Bone marrow (tissue), 2 donors: ENCODE measurements at regions not wholly inside any gene's neighbourhood (a gene's known extent, or its start where the extent isn't known, plus 50 kb on each side); places are given as distances from the start of the nearest gene placed in this dataset.

Experiments used
- DNase-seq, 2 donors: peaks; one replicate each; lab custom pipeline; 2025; lab: John Stamatoyannopoulos, UW

DNA sequence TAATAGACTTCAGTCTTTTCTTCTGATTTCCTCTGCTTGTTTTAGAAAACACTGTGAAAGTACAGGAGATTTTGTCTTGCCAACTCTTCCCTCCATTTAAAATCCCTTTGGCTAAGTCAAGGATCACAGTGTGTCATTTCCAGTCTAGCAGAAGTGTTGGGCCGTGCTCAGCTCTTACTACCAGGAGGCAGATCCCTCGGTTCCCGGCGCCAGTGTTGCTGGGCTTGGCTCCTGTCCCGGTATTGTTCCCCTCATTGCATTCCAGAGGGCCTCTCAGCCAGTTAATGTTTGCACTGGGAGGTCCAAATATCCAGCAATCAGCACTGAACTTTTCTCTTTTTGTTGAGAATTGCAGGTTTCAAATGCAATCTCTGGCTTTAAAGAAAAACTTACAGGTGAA lies 612.1 kb upstream of the MGMT start:
- no peak for DNase-seq

DNA sequence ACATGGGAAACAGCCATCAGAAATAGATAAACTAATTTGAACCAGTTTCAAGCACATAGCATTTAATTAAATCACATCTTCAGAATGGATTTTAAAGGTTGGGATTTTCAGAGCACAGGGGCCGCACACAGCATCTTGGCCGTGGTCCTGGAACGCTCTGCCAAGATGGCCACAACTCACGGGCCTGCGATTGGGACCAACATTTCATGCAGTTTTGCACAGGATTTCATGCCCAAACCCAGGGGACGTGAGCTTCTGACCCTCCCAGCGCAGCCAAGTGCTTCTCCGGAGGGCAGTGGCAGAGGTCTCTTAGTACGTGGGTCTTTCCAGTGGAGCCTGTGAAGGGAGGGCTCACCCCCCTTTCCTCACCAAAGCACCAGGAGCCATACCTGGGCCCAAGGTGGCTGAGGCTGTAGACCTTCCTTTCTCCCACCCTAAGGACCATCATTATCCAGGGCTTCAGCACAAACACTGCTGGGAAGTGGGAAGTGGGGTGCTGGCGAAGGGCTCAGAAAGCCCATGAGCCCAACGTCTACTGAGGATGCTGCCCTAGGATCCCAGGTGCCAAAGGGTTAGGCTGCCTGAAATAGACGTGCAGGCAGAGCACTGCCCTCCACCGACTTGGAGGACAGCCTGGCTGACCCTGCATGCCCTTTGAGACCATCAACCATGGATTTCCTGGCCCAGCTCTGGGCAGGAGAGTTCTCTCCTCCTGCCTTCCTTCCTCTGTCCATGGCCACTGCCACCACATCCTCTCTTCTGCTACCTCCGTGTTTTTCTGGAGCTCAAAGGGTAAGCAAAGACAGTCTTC lies 611.2 kb upstream of the MGMT start:
- no peak for DNase-seq

- DNase-seq, result no peak
These were observed 607.2 kb upstream of the MGMT start for GRCh38 chr10:128859738-128860386.

GRCh38 chr10:128860574-128860973 lies 606.5 kb upstream of the MGMT start:
- no peak for DNase-seq

DNA sequence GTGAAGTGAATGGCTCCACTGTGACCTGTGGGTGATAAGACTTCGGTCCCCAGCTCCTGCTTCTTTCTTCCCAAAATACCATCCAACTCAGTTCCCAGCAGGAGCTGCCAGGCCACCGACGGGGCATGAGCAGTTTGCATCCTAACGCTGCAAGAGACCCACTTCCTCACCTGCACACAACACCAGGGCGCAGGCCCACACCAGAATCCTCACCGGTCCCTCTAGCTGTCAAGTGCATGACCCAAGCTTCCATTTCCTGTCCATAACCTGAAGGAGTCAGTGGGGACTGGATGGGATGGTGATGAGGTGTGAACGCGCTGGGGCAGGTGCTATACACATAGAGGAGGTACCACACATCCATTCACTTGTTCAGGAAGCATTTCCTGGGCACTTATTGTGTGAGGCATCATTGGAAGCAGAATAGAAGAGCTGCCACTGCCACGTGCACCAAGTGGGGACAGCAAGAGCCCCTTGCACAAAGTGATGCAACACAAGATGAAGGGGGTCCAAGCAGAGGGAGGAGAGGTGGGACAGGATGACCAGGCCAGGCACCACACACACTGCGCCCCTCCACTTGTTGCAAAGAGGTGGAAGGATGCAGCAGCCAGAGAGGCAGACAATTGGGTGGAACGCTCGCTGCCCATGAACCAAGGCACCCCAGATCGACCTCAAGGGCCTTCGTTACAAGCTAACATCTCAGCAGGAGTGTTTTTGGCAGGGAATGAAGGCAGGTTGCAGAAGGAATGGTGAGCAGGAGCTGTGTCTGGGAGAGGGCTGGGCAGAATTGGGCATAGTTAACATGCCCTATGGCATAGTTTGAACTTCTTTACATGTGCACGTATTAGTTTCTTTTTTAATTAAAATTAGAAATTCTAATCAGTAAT lies 605.8 kb upstream of the MGMT start:
- no peak for DNase-seq

DNA sequence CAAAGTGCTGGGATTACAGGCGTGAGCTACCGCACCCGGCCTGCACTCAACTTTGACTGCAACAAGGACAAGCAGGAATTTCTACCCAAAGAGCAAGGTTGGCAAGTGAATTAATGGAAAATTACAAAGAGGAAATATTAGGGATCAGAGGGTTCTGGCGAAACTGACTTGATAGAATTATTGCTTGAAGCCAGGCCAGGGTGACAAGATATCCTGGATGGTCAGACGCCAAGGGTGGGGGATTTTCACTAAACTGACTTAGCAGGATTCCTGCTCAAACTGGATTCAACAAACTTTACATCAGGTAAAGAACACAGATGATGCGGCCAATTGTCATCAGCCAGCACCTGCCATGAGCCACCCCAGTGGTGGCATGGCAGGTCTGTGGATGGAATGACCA lies 603.6 kb upstream of the MGMT start:
- no peak for DNase-seq

GRCh38 chr10:128863823-128864405 lies 603.1 kb upstream of the MGMT start:
- no peak for DNase-seq

GRCh38 chr10:128864554-128865295 lies 602.3 kb upstream of the MGMT start:
- no peak for DNase-seq

DNA sequence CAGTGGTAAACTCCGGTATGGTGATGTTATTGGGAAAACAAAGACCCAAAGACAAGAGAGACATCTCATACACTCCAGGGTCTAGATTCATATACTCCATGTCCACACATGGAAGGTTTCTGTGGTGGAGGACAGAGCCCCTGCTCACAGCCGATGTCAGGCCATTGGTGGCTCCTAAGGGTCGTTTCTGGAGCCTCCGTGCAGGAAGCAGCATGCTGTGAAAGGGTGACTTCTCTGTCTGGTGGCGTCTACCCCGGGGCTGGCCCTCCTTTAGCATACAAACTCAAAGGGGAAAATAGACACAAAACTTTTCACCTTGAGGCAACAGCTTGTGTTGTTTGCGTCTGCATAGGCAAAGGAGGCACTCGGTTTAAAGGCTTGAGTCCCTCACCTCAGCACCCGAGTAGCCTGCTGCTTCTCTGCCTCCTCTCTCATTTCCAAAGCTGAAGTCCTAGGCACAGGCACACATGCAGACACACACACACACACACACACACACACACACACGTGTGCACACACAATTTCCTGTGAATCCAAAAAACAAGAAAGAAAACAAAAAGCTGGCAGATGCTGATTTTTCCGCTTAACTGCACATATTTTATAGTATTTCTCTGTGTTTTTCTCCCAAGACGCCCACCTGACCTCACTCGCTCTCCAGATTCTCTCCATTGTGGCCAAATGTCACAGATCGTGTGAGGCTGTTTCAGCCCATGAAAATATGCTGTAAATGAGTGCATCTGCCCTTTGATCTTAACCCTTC lies 601.4 kb upstream of the MGMT start:
- DNase-seq, result no peak

DNA sequence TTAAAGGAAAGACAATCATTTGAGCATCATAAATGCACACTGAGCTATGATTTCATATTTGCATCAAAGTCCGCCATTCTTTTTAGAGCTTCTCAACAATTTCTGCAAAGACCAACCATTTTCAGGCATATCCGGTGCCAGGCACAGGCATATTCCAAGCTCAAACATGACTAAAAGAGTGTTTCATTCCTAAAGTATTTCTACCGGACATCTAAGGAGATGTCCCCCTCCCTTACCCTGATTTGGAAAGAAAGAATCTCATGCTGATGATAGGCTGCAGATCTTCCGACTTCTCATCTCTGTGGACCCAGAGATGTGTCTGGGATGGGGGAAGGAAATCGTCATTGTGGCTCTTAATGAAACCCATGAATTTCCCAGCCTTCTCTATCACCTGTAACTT lies 600.5 kb upstream of the MGMT start:
- DNase-seq, result no peak

- no peak for DNase-seq
These were observed 599.8 kb upstream of the MGMT start for GRCh38 chr10:128867210-128867609.

DNA sequence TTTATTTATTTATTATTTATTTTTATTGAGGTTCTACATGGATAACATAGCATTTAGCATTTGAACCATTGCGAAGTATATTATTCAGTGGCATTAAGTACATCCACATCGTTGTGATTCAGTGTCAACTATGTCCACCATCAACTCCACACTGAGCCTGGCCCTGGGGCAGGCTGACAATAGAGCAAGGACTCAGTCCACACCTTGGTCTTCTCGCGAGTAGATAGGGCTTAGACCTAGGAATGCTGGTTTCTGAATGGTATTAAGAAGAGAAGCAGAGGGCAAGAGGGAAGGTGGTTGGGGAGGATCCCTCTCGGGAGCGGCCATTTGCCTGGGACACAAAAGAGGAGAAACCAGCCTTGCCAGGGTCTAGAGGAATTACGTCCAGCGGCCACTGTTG lies 599.2 kb upstream of the MGMT start:
- DNase-seq, result no peak

DNA sequence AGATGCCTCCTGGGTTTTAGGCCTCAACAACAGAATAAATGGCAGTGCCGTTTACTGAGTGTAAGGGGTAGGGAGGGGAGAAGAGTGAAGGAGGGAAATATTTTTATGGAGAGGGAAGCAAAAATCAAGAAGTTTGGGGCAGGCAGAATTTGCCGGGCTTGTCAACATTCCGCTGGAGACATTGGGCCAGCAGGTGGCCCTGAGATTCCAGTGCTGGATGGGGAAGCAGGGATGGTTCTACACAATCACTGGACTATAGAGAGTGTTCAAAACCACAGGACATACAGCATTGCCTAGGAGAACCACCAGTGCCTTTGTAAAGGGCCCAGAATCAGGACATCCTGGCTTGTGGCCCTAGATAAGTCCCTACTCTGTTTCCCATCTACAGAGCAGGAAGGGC lies 598.6 kb upstream of the MGMT start:
- no peak for DNase-seq

DNA sequence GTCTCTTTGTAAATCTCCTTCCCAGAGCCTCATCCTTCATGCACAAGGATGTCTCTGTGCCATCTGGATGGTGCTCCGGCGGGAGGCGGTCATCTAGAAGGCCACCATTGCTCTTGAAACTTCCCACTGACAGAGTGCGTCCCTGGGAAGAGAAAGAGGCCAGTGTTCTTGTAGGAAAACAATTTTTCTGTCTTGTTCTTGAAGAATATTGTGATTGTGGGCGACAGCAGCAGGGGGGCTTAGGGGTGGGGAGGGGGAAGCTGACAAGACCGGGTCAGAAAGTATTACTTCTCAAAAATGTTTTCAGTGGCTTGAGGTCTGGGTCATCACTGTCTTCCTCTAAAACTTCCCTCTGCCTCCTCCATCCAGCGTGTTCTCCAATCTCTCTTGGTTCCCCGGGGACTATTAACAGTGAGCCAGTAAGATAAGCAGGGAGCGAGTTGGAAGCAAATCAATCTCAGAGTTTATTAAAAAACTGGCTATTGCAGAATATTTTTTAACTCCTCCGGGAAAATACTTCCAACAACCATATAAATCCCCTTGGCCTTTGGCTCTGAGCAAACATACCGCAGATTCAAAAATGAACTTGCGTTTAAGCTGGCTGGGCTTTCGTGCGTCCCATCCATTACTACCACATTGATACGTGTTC lies 597.8 kb upstream of the MGMT start:
- no peak for DNase-seq

GRCh38 chr10:128870830-128871597 lies 596.0 kb upstream of the MGMT start:
- no peak for DNase-seq

- no peak for DNase-seq
These were observed 595.3 kb upstream of the MGMT start for GRCh38 chr10:128871671-128872231.

GRCh38 chr10:128873411-128874054 lies 593.5 kb upstream of the MGMT start:
- no peak for DNase-seq

- no peak for DNase-seq
These were observed 592.7 kb upstream of the MGMT start for GRCh38 chr10:128874331-128874730.
